ENCODE measurements at regions not wholly inside any gene's neighbourhood (a gene's known extent, or its start where the extent isn't known, plus 50 kb on each side); places are given as distances from the start of the nearest gene placed in this dataset.

- no peaks in the 10 kb centered on the region for H3K4me1 ChIP-seq (ENCODE audit: control insufficient read depth in 4 of 4, insufficient read depth in 4 of 4, low read length in 3 of 4)
- no peak overlapping the region for H3K9ac ChIP-seq (ENCODE audit: low read depth in 1 of 2, low read length in 2 of 2)
- H3K4me3 ChIP-seq (ENCODE audit: low read depth in 1 of 3, low read length in 3 of 3): no peak overlapping the region
- no peak for DNase-seq (ENCODE audit: low spot score)
- peaks cover 0 to 2% (median under 1%) of the 10 kb centered on the region in 4 donors for H3K9me3 ChIP-seq (ENCODE audit: control insufficient read depth in 4 of 4, low read length in 3 of 4)
- H3K36me3 ChIP-seq (ENCODE audit: control insufficient read depth in 4 of 4, insufficient read depth in 3 of 4, low read depth in 1 of 4, low read length in 3 of 4): no peaks in the 10 kb centered on the region
- TF ChIP-seq EGR1 (IDR thresholded peaks at IDR 0.05; ENCODE audit: low read depth in 2 of 2) (no peak), FOXA2 (IDR thresholded peaks at IDR 0.05) (no peak), HNF4A (conservative IDR thresholded peaks at IDR 0.05) (no peak), REST (IDR thresholded peaks at IDR 0.05) (no peak), ZBTB33 (IDR thresholded peaks at IDR 0.05) (no peak), TAF1 (conservative IDR thresholded peaks at IDR 0.05) (no peak), CTCF (IDR thresholded peaks at IDR 0.05; ENCODE audit: low read depth, low read length, missing input control) (no peak)
- no peaks in the 10 kb centered on the region for H3K27me3 ChIP-seq (ENCODE audit: control insufficient read depth in 4 of 4, insufficient read depth in 4 of 4, low read length in 3 of 4)
- 65% methylated on average over 2 of the region's 2 CpGs for WGBS
- H3K27ac ChIP-seq (ENCODE audit: low read depth in 1 of 2, low read length in 2 of 2): no peak overlapping the region
Measured at GRCh38 chr4:11326021-11326420, 102.7 kb downstream of the HS3ST1 start.

- Histone ChIP-seq H3K4me3 (ENCODE audit: low read depth in 1 of 3, low read length in 3 of 3) (no peak overlapping the region), H3K36me3 (ENCODE audit: control insufficient read depth in 4 of 4, insufficient read depth in 3 of 4, low read depth in 1 of 4, low read length in 3 of 4) (no peaks in the 10 kb centered on the region), H3K9ac (ENCODE audit: low read depth in 1 of 2, low read length in 2 of 2) (no peak overlapping the region), H3K9me3 (ENCODE audit: control insufficient read depth in 4 of 4, low read length in 3 of 4) (peaks cover 0 to 2% (median under 1%) of the 10 kb centered on the region in 4 donors), H3K27ac (ENCODE audit: low read depth in 1 of 2, low read length in 2 of 2) (no peak overlapping the region), H3K27me3 (ENCODE audit: control insufficient read depth in 4 of 4, insufficient read depth in 4 of 4, low read length in 3 of 4) (no peaks in the 10 kb centered on the region), H3K4me1 (ENCODE audit: control insufficient read depth in 4 of 4, insufficient read depth in 4 of 4, low read length in 3 of 4) (no peaks in the 10 kb centered on the region)
- DNase-seq (ENCODE audit: low spot score): no peak
- no peak for TF ChIP-seq JUND (IDR thresholded peaks at IDR 0.05)
Measured at GRCh38 chr4:11323771-11324170, 104.9 kb downstream of the HS3ST1 start.

- no peaks in the 10 kb centered on the region for H3K9me3 ChIP-seq (ENCODE audit: control insufficient read depth in 4 of 4, low read length in 3 of 4)
- no peak for DNase-seq (ENCODE audit: low spot score)
- no peak overlapping the region for H3K27ac ChIP-seq (ENCODE audit: low read depth in 1 of 2, low read length in 2 of 2)
- WGBS: 65% methylated on average over 6 of the region's 6 CpGs
- no peaks in the 10 kb centered on the region for H3K36me3 ChIP-seq (ENCODE audit: control insufficient read depth in 4 of 4, insufficient read depth in 3 of 4, low read depth in 1 of 4, low read length in 3 of 4)
- no peaks in the 10 kb centered on the region for H3K27me3 ChIP-seq (ENCODE audit: control insufficient read depth in 4 of 4, insufficient read depth in 4 of 4, low read length in 3 of 4)
- H3K9ac ChIP-seq (ENCODE audit: low read depth in 1 of 2, low read length in 2 of 2): no peak overlapping the region
- H3K4me3 ChIP-seq (ENCODE audit: low read depth in 1 of 3, low read length in 3 of 3): no peak overlapping the region
- no peaks in the 10 kb centered on the region for H3K4me1 ChIP-seq (ENCODE audit: control insufficient read depth in 4 of 4, insufficient read depth in 4 of 4, low read length in 3 of 4)
- no peak for TF ChIP-seq FOXA2 (IDR thresholded peaks at IDR 0.05)
- TF ChIP-seq GABPA (IDR thresholded peaks at IDR 0.05 in 1 of 2, conservative IDR thresholded peaks at IDR 0.05 in 1 of 2): no peak
- TF ChIP-seq ATF3 (IDR thresholded peaks at IDR 0.05): no peak
- no peak for TF ChIP-seq HNF4G (IDR thresholded peaks at IDR 0.05)
- TF ChIP-seq RXRA (IDR thresholded peaks at IDR 0.05): no peak
- no peak for TF ChIP-seq YY1 (IDR thresholded peaks at IDR 0.05)
- no peak for TF ChIP-seq HNF4A (conservative IDR thresholded peaks at IDR 0.05)
- no peak for TF ChIP-seq EGR1 (IDR thresholded peaks at IDR 0.05; ENCODE audit: low read depth in 2 of 2)
- no peak for TF ChIP-seq NR2F2 (IDR thresholded peaks at IDR 0.05)
- no peak for TF ChIP-seq ZBTB33 (IDR thresholded peaks at IDR 0.05)
Measured at GRCh38 chr4:11313157-11313943, 115.3 kb downstream of the HS3ST1 start.

Measured in liver (tissue), 8 donors.